Brain microvascular endothelial cell (primary cell): ENCODE measurements at regions not wholly inside any gene's neighbourhood (a gene's known extent, or its start where the extent isn't known, plus 50 kb on each side); places are given as distances from the start of the nearest gene placed in this dataset.

Experiments
- DNase-seq: peaks from one replicate; pipeline ENCODE4 v3.0.0-alpha.2; 2020
- H3K27ac ChIP-seq: fragments of 250-450 bp; sonication (Bioruptor Pico); 2 replicates; pipeline ENCODE4 v1.5.1; 2020; ENCODE audit warnings: mild to moderate bottlenecking, moderate library complexity
- H3K27me3 ChIP-seq: fragments of 250-450 bp; sonication (Bioruptor Pico); replicated peaks from 2 replicates; pipeline ENCODE4 v1.5.1; 2020; ENCODE audit warnings: mild to moderate bottlenecking
- H3K36me3 ChIP-seq: fragments of 250-450 bp; sonication (Bioruptor Pico); replicated peaks from 2 replicates; pipeline ENCODE4 v1.5.1; 2020; ENCODE audit warnings: mild to moderate bottlenecking
- H3K4me3 ChIP-seq: 2 replicates; pipeline ENCODE4 v1.5.1; 2011; ENCODE audit warnings: low read depth, mild to moderate bottlenecking, control low read depth, low read length, moderate library complexity
- in situ Hi-C: cut with HindIII; loops from 2 replicates; pipeline ENCODE4 v1.10.0; 2017; ENCODE audit warnings: low sequenced_read_pairs, low pct_ligation_motif_present
- TF ChIP-seq, protein P1 (sequence below): IDR thresholded peaks from 2 replicates; pipeline ENCODE4 v1.5.1; 2011; ENCODE audit warnings: low read depth, mild to moderate bottlenecking, moderate library complexity, low read length, control low read depth, inconsistent platforms; ENCODE audit errors: missing control alignments

DNA sequence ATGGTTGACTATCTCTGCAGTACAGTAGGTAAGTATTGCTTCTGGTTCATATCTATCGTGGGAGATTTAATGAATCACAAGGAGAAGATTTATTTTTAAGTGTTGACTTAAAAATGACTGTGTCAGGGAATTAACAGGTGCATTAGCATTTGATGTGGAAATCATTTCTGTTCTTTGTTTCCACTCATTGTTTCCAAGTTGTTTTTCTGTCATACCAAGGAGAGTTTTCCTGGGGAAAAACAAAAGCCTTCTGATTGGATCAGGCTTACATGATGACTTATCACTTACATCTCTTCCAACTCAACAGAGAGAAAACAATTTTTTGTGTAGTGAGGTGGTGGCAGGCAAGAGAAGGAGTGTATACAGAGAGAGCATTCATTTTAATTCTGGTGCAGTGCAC, 686.4 kb downstream of the HTR1B start:
- Histone ChIP-seq H3K27ac (no peak overlapping the region), H3K4me3 (no peak overlapping the region), H3K27me3 (no peaks in the 10 kb centered on the region), H3K36me3 (no peaks in the 10 kb centered on the region)
- no peak for DNase-seq
- TF ChIP-seq, protein P1, sequence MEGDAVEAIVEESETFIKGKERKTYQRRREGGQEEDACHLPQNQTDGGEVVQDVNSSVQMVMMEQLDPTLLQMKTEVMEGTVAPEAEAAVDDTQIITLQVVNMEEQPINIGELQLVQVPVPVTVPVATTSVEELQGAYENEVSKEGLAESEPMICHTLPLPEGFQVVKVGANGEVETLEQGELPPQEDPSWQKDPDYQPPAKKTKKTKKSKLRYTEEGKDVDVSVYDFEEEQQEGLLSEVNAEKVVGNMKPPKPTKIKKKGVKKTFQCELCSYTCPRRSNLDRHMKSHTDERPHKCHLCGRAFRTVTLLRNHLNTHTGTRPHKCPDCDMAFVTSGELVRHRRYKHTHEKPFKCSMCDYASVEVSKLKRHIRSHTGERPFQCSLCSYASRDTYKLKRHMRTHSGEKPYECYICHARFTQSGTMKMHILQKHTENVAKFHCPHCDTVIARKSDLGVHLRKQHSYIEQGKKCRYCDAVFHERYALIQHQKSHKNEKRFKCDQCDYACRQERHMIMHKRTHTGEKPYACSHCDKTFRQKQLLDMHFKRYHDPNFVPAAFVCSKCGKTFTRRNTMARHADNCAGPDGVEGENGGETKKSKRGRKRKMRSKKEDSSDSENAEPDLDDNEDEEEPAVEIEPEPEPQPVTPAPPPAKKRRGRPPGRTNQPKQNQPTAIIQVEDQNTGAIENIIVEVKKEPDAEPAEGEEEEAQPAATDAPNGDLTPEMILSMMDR = no peak
- in situ Hi-C loops = no loop called here

DNA sequence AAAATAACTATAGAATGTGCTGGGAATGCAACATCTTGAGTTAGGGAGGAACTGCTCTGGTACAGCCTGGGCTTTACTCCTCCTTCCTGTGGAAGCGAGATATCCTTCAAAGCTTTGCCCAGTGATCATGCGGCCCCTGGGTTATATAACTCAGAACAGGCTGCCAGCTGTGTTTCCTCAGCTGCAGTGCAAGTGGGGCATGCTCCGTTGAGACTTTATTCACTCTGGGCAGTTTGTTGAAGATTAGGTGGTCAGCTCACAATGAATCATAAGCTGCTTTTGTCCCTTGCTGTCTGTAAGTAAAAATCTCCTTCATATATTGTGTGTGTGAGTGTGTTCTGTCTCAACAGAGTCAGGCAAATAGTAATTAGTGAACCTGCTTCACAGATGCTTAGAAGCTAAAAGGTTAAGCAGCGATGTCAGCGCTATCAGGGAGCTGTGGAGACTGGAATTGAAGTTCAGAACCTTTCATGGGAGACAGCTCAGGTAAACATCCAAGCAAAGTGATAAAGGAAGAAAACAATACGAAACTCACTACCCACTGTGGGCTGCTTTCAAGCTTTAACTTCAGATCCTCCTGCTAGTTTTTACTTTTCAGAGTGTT, 688.4 kb downstream of the HTR1B start:
- peak; percentile 24 for DNase-seq
- Histone ChIP-seq H3K27ac (no peak overlapping the region), H3K27me3 (no peaks in the 10 kb centered on the region), H3K36me3 (no peaks in the 10 kb centered on the region), H3K4me3 (no peak overlapping the region)
- in situ Hi-C loops = no loop called here
- TF ChIP-seq, protein P1 = no peak

DNA sequence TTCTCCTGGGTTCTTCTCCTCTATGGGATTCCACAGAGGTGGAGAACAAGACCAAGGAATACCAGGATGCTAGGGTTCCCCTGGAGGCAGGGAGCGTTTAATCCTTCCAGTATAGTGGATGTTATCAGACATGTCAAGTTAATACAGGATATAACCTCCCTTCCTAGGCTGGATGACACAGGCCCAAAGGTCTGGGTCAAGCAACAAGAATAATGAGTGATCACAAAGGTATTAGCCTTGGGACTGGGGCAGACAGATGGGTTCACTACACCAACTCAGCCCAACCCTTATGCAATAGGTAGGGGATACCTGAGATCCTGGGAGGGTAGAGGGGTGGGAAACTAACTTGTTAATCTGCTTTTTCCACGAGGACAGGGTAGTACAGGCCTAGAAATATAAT, 690.3 kb downstream of the HTR1B start:
- in situ Hi-C loops = no loop called here
- no peak overlapping the region for H3K4me3 ChIP-seq
- H3K36me3 ChIP-seq = no peaks in the 10 kb centered on the region
- H3K27ac ChIP-seq = no peak overlapping the region
- TF ChIP-seq, protein P1 = no peak
- DNase-seq = no peak
- no peaks in the 10 kb centered on the region for H3K27me3 ChIP-seq

DNA sequence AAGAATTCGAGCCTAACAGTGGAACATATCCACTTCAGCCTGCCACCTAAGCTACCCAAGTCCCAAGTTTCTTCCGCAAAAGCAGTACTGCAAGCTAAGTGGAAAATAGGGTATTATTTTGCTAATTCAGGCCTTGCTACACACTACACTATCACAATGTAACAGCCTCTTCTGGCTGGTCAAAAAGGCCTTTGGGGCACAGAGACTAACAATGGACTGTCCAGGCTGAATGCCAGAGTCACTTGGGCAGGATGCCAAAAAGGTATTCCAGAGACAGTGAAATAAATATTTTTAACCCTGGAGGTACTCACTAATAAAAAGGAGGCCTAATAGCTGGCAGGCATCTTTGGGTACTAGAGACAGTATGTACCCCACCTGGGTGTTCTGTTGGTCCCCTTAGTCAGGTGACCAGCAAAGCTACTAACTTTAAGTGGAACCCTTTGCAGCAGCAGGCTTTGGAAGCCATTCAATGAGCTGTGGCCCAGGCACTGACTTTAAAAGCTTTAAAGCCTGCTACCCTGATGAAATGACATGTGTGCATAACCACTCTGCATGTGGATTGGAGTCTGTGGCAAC, 692.1 kb downstream of the HTR1B start:
- H3K27me3 ChIP-seq = no peaks in the 10 kb centered on the region
- no peaks in the 10 kb centered on the region for H3K36me3 ChIP-seq
- TF ChIP-seq, protein P1 = no peak
- no peak for DNase-seq
- no peak overlapping the region for H3K27ac ChIP-seq
- in situ Hi-C loops = no loop called here
- H3K4me3 ChIP-seq = no peak overlapping the region

DNA sequence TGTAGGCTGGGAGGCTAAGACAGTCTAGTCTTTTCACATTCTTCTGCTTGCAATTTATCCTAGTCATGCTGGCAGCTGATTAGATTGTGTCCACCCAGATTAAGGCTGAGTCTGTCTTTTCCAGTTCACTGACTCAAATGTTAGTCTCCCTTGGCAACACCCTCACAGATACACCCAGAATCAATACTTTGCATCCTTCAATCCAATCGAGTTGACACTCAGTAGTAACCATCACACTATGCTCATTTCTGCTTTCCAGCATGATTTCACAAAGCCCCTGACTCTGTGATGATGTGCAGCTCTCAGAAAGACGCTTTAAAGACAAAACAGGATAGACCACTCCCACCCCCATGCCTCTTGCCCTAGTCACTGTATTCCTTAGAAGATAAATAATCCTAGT, 693.0 kb downstream of the HTR1B start:
- DNase-seq = peak; percentile 70
- Histone ChIP-seq H3K27me3 (no peaks in the 10 kb centered on the region), H3K4me3 (no peak overlapping the region), H3K27ac (peak overlapping the region; percentile 25), H3K36me3 (no peaks in the 10 kb centered on the region)
- in situ Hi-C loops = no loop called here
- TF ChIP-seq, protein P1 = no peak

DNA sequence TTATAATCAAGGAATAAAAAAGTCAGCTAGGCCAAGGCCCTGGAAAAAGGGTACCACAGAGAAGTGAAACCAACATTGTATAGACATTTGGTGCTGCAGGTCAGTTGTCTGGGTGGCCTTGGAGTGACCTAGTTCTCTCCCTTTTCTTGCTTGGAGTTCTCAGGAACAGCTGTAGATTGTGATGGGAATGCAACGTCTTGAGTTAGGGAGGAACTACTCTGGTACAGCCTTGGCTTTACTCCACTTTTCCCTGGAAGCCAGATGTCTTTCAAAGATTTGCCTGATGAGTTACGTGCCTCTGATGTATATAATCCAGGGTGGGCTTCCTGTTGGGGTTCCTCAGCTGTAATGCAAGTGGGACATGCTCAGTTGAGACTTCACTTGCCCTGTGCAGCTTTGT, 694.7 kb downstream of the HTR1B start:
- TF ChIP-seq, protein P1 = no peak
- Histone ChIP-seq H3K4me3 (no peak overlapping the region), H3K27me3 (no peaks in the 10 kb centered on the region), H3K27ac (no peak overlapping the region), H3K36me3 (no peaks in the 10 kb centered on the region)
- in situ Hi-C loops = no loop called here
- no peak for DNase-seq
